ENCODE measurements at regions not wholly inside any gene's neighbourhood (a gene's known extent, or its start where the extent isn't known, plus 50 kb on each side); places are given as distances from the start of the nearest gene placed in this dataset.

DNA sequence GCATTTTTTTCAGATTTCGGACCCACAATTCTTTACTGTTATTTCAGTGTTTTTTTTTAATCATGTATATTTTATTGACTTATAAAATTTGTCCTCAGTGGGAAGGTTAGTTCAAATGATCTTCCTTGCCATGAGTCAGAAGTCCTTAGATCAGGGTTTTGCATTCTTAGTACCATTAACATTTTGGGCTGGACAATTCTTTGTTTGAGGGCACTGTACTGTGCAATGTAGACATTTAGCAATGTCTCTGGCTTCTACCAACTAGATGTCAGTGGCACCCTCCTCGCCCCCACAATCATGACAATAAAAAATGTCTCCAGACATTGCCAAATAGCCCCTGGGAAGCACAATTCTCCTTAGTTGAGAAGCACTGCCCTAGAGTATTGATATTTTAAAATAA, 176.6 kb downstream of the VEGFC start:
- H3K9me3 ChIP-seq (ENCODE audit: control insufficient read depth, insufficient read depth, low read depth, low read length) = no peaks in the 10 kb centered on the region
- TF ChIP-seq ZNF514 (tag by site-specific recombination; IDR thresholded peaks at IDR 0.05) = no peak
- TF ChIP-seq ZEB2 (tag by site-specific recombination; IDR thresholded peaks at IDR 0.05) = no peak
- TF ChIP-seq ZNF214 (tag by site-specific recombination; IDR thresholded peaks at IDR 0.05; ENCODE audit: borderline replicate concordance) = no peak
- no peak for TF ChIP-seq ZNF24 (tag by site-specific recombination; IDR thresholded peaks at IDR 0.05)
- no peak for TF ChIP-seq ZNF274 (IDR thresholded peaks at IDR 0.05; ENCODE audit: low read length)
- TF ChIP-seq ZNF274 (tag by site-specific recombination; IDR thresholded peaks at IDR 0.05; ENCODE audit: borderline replicate concordance) = no peak
- H3K4me3 ChIP-seq (ENCODE audit: low read depth, low read length) = no peak overlapping the region
- ChIA-PET CTCF (no interaction called here), POLR2A (no interaction called here)
- H3K4me1 ChIP-seq (ENCODE audit: control insufficient read depth, insufficient read depth, low read length) = no peaks in the 10 kb centered on the region
- no peak overlapping the region for H3K27ac ChIP-seq (ENCODE audit: extremely low read depth, low read depth, low read length)
- H3K36me3 ChIP-seq (ENCODE audit: control insufficient read depth in 2 of 2, insufficient read depth in 1 of 2, low read length in 2 of 2) = no peaks in the 10 kb centered on the region

DNA sequence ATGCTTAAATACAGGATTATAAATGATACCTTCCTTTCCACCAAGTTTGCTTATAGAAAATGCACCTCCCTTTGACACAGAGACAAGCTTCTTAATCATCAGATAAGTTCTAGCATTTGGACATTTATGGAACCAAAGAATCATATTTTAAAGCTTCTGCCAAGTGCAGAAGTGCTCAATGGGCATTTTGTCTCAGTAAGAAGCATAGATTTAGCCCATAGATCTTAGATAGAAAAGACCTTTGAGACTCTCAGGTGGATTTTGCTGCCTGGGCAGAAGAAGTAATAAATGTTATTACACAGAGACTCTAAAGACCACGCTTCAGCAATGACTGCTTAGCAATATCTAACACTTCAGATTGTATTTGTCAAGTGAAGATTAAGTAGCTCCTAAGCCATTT, 174.6 kb downstream of the VEGFC start:
- H3K4me3 ChIP-seq (ENCODE audit: low read depth, low read length) = no peak overlapping the region
- H3K4me1 ChIP-seq (ENCODE audit: control insufficient read depth, insufficient read depth, low read length) = no peaks in the 10 kb centered on the region
- ChIA-PET POLR2A (no interaction called here), CTCF (no interaction called here)
- H3K36me3 ChIP-seq (ENCODE audit: control insufficient read depth in 2 of 2, insufficient read depth in 1 of 2, low read length in 2 of 2) = no peaks in the 10 kb centered on the region
- H3K27ac ChIP-seq (ENCODE audit: extremely low read depth, low read depth, low read length) = no peak overlapping the region
- TF ChIP-seq, protein P1, sequence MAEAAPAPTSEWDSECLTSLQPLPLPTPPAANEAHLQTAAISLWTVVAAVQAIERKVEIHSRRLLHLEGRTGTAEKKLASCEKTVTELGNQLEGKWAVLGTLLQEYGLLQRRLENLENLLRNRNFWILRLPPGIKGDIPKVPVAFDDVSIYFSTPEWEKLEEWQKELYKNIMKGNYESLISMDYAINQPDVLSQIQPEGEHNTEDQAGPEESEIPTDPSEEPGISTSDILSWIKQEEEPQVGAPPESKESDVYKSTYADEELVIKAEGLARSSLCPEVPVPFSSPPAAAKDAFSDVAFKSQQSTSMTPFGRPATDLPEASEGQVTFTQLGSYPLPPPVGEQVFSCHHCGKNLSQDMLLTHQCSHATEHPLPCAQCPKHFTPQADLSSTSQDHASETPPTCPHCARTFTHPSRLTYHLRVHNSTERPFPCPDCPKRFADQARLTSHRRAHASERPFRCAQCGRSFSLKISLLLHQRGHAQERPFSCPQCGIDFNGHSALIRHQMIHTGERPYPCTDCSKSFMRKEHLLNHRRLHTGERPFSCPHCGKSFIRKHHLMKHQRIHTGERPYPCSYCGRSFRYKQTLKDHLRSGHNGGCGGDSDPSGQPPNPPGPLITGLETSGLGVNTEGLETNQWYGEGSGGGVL (tag by site-specific recombination; IDR thresholded peaks at IDR 0.05) = no peak
- TF ChIP-seq, protein P2, sequence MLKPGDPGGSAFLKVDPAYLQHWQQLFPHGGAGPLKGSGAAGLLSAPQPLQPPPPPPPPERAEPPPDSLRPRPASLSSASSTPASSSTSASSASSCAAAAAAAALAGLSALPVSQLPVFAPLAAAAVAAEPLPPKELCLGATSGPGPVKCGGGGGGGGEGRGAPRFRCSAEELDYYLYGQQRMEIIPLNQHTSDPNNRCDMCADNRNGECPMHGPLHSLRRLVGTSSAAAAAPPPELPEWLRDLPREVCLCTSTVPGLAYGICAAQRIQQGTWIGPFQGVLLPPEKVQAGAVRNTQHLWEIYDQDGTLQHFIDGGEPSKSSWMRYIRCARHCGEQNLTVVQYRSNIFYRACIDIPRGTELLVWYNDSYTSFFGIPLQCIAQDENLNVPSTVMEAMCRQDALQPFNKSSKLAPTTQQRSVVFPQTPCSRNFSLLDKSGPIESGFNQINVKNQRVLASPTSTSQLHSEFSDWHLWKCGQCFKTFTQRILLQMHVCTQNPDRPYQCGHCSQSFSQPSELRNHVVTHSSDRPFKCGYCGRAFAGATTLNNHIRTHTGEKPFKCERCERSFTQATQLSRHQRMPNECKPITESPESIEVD (tag by site-specific recombination; IDR thresholded peaks at IDR 0.05) = no peak
- TF ChIP-seq, protein P3, sequence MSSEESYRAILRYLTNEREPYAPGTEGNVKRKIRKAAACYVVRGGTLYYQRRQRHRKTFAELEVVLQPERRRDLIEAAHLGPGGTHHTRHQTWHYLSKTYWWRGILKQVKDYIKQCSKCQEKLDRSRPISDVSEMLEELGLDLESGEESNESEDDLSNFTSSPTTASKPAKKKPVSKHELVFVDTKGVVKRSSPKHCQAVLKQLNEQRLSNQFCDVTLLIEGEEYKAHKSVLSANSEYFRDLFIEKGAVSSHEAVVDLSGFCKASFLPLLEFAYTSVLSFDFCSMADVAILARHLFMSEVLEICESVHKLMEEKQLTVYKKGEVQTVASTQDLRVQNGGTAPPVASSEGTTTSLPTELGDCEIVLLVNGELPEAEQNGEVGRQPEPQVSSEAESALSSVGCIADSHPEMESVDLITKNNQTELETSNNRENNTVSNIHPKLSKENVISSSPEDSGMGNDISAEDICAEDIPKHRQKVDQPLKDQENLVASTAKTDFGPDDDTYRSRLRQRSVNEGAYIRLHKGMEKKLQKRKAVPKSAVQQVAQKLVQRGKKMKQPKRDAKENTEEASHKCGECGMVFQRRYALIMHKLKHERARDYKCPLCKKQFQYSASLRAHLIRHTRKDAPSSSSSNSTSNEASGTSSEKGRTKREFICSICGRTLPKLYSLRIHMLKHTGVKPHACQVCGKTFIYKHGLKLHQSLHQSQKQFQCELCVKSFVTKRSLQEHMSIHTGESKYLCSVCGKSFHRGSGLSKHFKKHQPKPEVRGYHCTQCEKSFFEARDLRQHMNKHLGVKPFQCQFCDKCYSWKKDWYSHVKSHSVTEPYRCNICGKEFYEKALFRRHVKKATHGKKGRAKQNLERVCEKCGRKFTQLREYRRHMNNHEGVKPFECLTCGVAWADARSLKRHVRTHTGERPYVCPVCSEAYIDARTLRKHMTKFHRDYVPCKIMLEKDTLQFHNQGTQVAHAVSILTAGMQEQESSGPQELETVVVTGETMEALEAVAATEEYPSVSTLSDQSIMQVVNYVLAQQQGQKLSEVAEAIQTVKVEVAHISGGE (tag by site-specific recombination; conservative IDR thresholded peaks at IDR 0.05; ENCODE audit: low read depth) = no peak
- TF ChIP-seq ZNF549 (tag by site-specific recombination; IDR thresholded peaks at IDR 0.05) (no peak), KLF1 (tag by site-specific recombination; IDR thresholded peaks at IDR 0.05) (no peak), ZNF785 (tag by site-specific recombination; IDR thresholded peaks at IDR 0.05) (no peak), GLI4 (tag by site-specific recombination; IDR thresholded peaks at IDR 0.05) (no peak), ZNF239 (tag by site-specific recombination; IDR thresholded peaks at IDR 0.05) (no peak), KLF8 (tag by site-specific recombination; IDR thresholded peaks at IDR 0.05) (no peak), ZNF623 (tag by site-specific recombination; IDR thresholded peaks at IDR 0.05) (no peak), SETDB1 (IDR thresholded peaks at IDR 0.05; ENCODE audit: insufficient read length, low read length) (no peak), EGR2 (tag by site-specific recombination; IDR thresholded peaks at IDR 0.05; ENCODE audit: low read depth) (no peak), RBAK (tag by site-specific recombination; IDR thresholded peaks at IDR 0.05) (no peak)
- TF ChIP-seq, protein P4, sequence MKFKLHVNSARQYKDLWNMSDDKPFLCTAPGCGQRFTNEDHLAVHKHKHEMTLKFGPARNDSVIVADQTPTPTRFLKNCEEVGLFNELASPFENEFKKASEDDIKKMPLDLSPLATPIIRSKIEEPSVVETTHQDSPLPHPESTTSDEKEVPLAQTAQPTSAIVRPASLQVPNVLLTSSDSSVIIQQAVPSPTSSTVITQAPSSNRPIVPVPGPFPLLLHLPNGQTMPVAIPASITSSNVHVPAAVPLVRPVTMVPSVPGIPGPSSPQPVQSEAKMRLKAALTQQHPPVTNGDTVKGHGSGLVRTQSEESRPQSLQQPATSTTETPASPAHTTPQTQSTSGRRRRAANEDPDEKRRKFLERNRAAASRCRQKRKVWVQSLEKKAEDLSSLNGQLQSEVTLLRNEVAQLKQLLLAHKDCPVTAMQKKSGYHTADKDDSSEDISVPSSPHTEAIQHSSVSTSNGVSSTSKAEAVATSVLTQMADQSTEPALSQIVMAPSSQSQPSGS (tag by site-specific recombination; IDR thresholded peaks at IDR 0.05; ENCODE audit: low read depth) = no peak
- TF ChIP-seq, protein P5, sequence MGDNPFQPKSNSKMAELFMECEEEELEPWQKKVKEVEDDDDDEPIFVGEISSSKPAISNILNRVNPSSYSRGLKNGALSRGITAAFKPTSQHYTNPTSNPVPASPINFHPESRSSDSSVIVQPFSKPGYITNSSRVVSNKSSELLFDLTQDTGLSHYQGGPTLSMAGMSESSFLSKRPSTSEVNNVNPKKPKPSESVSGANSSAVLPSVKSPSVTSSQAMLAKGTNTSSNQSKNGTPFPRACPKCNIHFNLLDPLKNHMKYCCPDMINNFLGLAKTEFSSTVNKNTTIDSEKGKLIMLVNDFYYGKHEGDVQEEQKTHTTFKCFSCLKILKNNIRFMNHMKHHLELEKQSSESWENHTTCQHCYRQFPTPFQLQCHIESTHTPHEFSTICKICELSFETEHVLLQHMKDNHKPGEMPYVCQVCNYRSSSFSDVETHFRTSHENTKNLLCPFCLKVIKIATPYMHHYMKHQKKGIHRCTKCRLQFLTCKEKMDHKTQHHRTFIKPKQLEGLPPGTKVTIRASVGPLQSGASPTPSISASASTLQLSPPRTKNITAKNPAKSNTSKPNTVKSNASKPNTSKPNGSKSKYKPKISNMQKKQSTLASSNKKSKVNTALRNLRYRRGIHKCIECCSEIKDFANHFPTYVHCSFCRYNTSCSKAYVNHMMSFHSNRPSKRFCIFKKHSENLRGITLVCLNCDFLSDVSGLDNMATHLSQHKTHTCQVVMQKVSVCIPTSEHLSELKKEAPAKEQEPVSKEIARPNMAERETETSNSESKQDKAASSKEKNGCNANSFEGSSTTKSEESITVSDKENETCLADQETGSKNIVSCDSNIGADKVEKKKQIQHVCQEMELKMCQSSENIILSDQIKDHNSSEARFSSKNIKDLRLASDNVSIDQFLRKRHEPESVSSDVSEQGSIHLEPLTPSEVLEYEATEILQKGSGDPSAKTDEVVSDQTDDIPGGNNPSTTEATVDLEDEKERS (tag by site-specific recombination; IDR thresholded peaks at IDR 0.05) = no peak
- TF ChIP-seq, protein P6, sequence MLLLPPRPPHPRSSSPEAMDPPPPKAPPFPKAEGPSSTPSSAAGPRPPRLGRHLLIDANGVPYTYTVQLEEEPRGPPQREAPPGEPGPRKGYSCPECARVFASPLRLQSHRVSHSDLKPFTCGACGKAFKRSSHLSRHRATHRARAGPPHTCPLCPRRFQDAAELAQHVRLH (tag by site-specific recombination; IDR thresholded peaks at IDR 0.05) = no peak
- no peaks in the 10 kb centered on the region for H3K9me3 ChIP-seq (ENCODE audit: control insufficient read depth, insufficient read depth, low read depth, low read length)
